T-helper 17 cell (primary cell): ENCODE measurements at regions not wholly inside any gene's neighbourhood (a gene's known extent, or its start where the extent isn't known, plus 50 kb on each side); places are given as distances from the start of the nearest gene placed in this dataset.

ENCODE experiments used
- ATAC-seq: fragments of 150-1000 bp; cut with Tn5 transposase; 2 replicates; pipeline ENCODE4 v1.10.0; 2021; ENCODE audit warnings: mild to moderate bottlenecking, moderate library complexity
- DNase-seq, 3 donors: peaks; one replicate each; pipeline versions ENCODE4 v3.0.0 to v3.0.0-alpha.2; 2020 to 2021
- H3K9me3 ChIP-seq: one replicate; pipeline ENCODE4 v1.7.0; 2013; ENCODE audit warnings: low read length, mild to moderate bottlenecking; ENCODE audit not compliant: control insufficient read depth, poor library complexity, severe bottlenecking
- H3K27ac Mint-ChIP-seq: one replicate; pipeline ENCODE4 v1.8.0; 2022; ENCODE audit warnings: mild to moderate bottlenecking, moderate library complexity, mixed read lengths
- H3K27me3 Mint-ChIP-seq: one replicate; pipeline ENCODE4 v1.8.0; 2022; ENCODE audit warnings: mixed read lengths
- H3K36me3 Mint-ChIP-seq: one replicate; pipeline ENCODE4 v1.8.0; 2022; ENCODE audit warnings: low read depth, mixed read lengths
- H3K4me1 Mint-ChIP-seq: one replicate; pipeline ENCODE4 v1.8.0; 2022; ENCODE audit warnings: mild to moderate bottlenecking, mixed read lengths
- H3K4me3 Mint-ChIP-seq: one replicate; pipeline ENCODE4 v1.8.0; 2022; ENCODE audit warnings: mild to moderate bottlenecking, moderate library complexity, mixed read lengths

- H3K4me3 Mint-ChIP-seq = no peak overlapping the region
- DNase-seq = no peak
Observed at GRCh38 chr11:88448131-88448670, 110.7 kb upstream of the CTSC start.

GRCh38 chr11:88447281-88447680 is 109.7 kb upstream of the CTSC start:
- H3K9me3 ChIP-seq = no peaks in the 10 kb centered on the region
- Mint-ChIP-seq H3K27me3 (peaks cover 5% of the 10 kb centered on the region), H3K4me1 (no peaks in the 10 kb centered on the region), H3K4me3 (no peak overlapping the region), H3K36me3 (peaks cover under 1% of the 10 kb centered on the region), H3K27ac (no peak overlapping the region)
- DNase-seq (no peak), ATAC-seq (no peak)

More at GRCh38 chr11:88448131-88448670, 110.7 kb upstream of the CTSC start:
- Mint-ChIP-seq H3K27me3 (peaks cover 5% of the 10 kb centered on the region), H3K36me3 (no peaks in the 10 kb centered on the region), H3K4me1 (no peaks in the 10 kb centered on the region), H3K27ac (no peak overlapping the region)
- no peak for ATAC-seq
- H3K9me3 ChIP-seq = no peaks in the 10 kb centered on the region

DNA sequence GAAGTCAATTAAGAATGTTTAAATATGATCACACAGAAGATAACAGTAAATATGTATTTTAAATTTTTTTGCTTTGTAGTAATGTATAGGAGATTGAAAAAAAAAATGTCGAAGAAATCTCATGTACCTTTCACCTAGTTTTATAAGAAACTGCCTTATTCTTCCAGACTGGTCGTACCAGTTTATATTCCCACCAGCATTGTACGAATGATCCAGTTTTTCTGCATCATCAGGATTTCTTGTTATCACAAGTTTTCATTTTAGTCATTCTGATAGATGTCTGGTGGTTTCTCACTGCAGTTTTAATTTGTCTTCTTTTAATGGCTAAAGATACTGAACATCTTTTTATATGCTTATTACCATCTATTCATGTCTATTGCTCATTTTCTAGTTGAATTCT is 101.8 kb upstream of the CTSC start:
- Mint-ChIP-seq H3K27me3 (no peaks in the 10 kb centered on the region), H3K4me3 (no peak overlapping the region), H3K36me3 (peaks cover 2% of the 10 kb centered on the region), H3K4me1 (peaks cover 3% of the 10 kb centered on the region), H3K27ac (no peak overlapping the region)
- H3K9me3 ChIP-seq = no peaks in the 10 kb centered on the region
- ATAC-seq = no peak
- no peak for DNase-seq

DNA sequence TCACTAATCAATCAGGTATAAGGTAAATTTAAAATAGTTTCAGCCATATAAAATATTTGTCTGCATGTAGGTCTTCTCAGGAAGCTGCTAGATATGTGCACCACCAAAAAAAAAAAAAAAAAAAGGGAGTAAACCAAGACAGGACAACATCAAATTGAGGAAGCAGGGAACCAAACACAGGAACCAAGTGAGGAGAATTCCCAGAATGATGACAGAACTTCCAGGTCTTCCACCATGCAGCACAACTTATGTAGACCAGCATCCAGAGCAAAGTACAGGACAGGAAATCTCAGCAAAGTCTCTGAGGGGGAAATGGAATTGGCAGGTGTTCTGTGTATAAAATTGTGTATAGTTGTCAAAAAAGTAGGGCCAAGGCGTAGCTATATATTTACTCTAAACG is 101.2 kb upstream of the CTSC start:
- DNase-seq (no peak), ATAC-seq (no peak)
- no peaks in the 10 kb centered on the region for H3K27me3 Mint-ChIP-seq
- H3K9me3 ChIP-seq = no peaks in the 10 kb centered on the region
- peaks cover 2% of the 10 kb centered on the region for H3K36me3 Mint-ChIP-seq
- H3K4me1 Mint-ChIP-seq = peaks cover 6% of the 10 kb centered on the region
- no peak overlapping the region for H3K27ac Mint-ChIP-seq
- no peak overlapping the region for H3K4me3 Mint-ChIP-seq

DNA sequence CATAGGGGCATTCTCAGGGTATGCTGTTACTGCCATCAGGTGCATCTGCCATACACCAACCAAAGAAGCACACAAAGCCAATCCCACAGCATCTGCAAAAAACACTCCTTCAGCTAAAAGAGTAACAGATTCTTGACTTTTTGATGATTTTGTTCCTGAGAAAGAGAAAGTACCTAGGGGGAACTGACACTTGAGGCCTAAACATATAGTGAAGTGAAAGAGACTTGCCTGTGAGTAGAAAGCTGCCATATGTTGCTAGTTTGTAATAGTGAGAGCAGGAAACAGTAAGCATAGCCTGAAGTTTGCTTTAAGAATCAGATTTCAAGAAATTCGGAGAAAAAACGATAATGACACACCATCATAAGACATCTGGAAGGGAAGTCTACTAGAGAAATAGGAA is 97.9 kb upstream of the CTSC start:
- Mint-ChIP-seq H3K36me3 (no peaks in the 10 kb centered on the region), H3K27me3 (no peaks in the 10 kb centered on the region), H3K27ac (no peak overlapping the region), H3K4me3 (no peak overlapping the region), H3K4me1 (peaks cover 6% of the 10 kb centered on the region)
- DNase-seq (no peak), ATAC-seq (no peak)
- H3K9me3 ChIP-seq = no peaks in the 10 kb centered on the region

- Mint-ChIP-seq H3K4me3 (no peak overlapping the region), H3K27ac (no peak overlapping the region), H3K27me3 (no peaks in the 10 kb centered on the region), H3K36me3 (no peaks in the 10 kb centered on the region), H3K4me1 (peaks cover 6% of the 10 kb centered on the region)
- ATAC-seq = no peak
- no peak for DNase-seq
- H3K9me3 ChIP-seq = no peaks in the 10 kb centered on the region
Observed at GRCh38 chr11:88434333-88434976, 96.9 kb upstream of the CTSC start.

DNA sequence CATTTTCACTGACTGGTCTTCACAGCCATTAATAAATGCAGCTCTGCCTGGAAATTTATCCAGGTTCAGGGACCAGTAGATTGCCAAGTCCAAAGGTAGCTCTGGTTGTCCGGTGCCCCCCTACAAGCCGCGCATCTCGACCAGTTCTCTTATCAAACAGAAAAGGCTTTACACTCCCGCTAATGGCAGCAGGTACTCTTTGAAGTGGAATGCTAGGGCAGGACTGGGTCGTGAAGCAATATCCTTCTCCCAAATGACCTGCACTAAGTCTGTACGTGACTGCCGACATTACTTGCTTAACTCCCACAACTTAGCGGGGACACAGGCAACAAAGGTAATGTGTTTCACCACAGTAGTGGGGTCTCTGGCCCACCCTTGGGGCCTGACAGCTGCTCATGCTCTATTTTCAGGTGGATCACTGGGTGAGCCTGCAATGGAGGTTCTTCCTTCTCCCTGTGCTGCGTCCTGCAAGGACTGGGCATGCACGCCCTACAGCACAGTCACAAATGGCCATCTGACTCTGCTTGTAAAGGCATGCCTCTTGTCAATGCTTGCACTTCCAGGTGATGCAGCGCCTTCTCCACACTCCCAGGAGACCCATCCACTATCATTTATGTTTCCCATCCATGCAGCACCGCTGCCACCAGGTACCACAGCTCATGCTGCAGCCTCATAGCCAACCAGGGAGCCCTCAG is 96.1 kb upstream of the CTSC start:
- peaks cover 4% of the 10 kb centered on the region for H3K4me1 Mint-ChIP-seq
- no peaks in the 10 kb centered on the region for H3K9me3 ChIP-seq
- H3K36me3 Mint-ChIP-seq = no peaks in the 10 kb centered on the region
- no peaks in the 10 kb centered on the region for H3K27me3 Mint-ChIP-seq
- DNase-seq (no peak), ATAC-seq (no peak)
- H3K4me3 Mint-ChIP-seq = no peak overlapping the region
- H3K27ac Mint-ChIP-seq = no peak overlapping the region

GRCh38 chr11:88431675-88432341 is 94.3 kb upstream of the CTSC start:
- H3K4me1 Mint-ChIP-seq = peaks cover 3% of the 10 kb centered on the region
- H3K9me3 ChIP-seq = no peaks in the 10 kb centered on the region

DNA sequence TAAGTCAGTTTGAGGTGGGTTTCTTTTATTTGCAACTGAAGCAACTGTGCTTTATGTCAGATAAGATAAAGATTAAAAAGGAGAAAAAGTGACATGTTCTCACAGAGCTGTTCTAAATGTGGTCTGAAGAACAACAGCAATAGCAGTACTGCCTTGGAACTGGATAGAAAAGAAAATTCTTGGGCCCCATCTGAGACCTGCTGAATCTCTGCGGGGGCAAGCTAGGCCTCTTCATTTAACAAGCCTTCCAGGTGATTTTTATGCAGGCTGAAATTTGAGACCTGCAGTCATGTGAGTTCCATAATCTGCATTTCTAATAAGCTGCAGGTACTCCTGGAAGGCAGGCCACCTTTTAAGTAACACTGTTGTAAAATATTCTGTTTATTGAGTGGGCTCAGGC is 91.4 kb upstream of the CTSC start:
- peaks cover 5% of the 10 kb centered on the region for H3K4me1 Mint-ChIP-seq
- H3K36me3 Mint-ChIP-seq = no peaks in the 10 kb centered on the region
- H3K27me3 Mint-ChIP-seq = no peaks in the 10 kb centered on the region
- H3K27ac Mint-ChIP-seq = no peak overlapping the region
- ATAC-seq (no peak), DNase-seq (no peak)
- no peak overlapping the region for H3K4me3 Mint-ChIP-seq
- H3K9me3 ChIP-seq = no peaks in the 10 kb centered on the region

More at GRCh38 chr11:88431675-88432341, 94.3 kb upstream of the CTSC start:
- no peak overlapping the region for H3K27ac Mint-ChIP-seq
- no peaks in the 10 kb centered on the region for H3K36me3 Mint-ChIP-seq
- no peak overlapping the region for H3K4me3 Mint-ChIP-seq
- no peaks in the 10 kb centered on the region for H3K27me3 Mint-ChIP-seq
- ATAC-seq (no peak), DNase-seq (no peak)

- DNase-seq (no peak), ATAC-seq (no peak)
- Mint-ChIP-seq H3K4me3 (no peak overlapping the region), H3K27ac (no peak overlapping the region), H3K27me3 (no peaks in the 10 kb centered on the region), H3K36me3 (no peaks in the 10 kb centered on the region), H3K4me1 (peaks cover 3% of the 10 kb centered on the region)
- no peaks in the 10 kb centered on the region for H3K9me3 ChIP-seq
Observed at GRCh38 chr11:88427719-88428118, 90.2 kb upstream of the CTSC start.

DNA sequence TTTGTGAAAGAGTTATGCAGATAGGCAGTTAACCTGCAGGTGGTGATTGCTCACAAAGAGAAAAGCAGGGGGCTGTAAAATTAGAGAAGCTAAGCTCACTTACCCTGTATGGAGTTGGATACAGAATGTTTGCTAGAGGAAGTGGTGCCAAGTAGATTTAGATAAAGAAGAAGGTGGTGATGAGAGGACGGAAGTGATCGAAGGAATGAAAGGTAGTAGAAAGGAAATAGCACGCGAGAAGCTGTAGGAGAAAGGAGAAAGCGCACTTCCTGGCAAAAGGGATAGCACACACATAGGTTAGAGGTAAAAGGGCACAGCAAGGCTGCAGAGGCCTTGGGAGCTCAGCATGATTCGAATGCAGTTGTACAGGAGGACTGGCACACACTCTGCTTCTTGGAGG is 87.3 kb upstream of the CTSC start:
- ATAC-seq (no peak), DNase-seq (no peak)
- Mint-ChIP-seq H3K27me3 (no peaks in the 10 kb centered on the region), H3K36me3 (no peaks in the 10 kb centered on the region), H3K27ac (no peak overlapping the region), H3K4me3 (peak overlapping the region; percentile 0), H3K4me1 (peaks cover 26% of the 10 kb centered on the region)
- no peaks in the 10 kb centered on the region for H3K9me3 ChIP-seq

GRCh38 chr11:88421530-88421929 is 84.0 kb upstream of the CTSC start:
- no peak overlapping the region for H3K4me3 Mint-ChIP-seq
- H3K27me3 Mint-ChIP-seq = no peaks in the 10 kb centered on the region
- ATAC-seq (no peak), DNase-seq (no peak)
- H3K36me3 Mint-ChIP-seq = no peaks in the 10 kb centered on the region
- no peaks in the 10 kb centered on the region for H3K9me3 ChIP-seq
- peak overlapping the region; percentile 94 for H3K27ac Mint-ChIP-seq
- H3K4me1 Mint-ChIP-seq = peaks cover 29% of the 10 kb centered on the region

- no peak for ATAC-seq
- H3K36me3 Mint-ChIP-seq = no peaks in the 10 kb centered on the region
- peaks cover 38% of the 10 kb centered on the region for H3K4me1 Mint-ChIP-seq
- peak overlapping the region; percentile 22 for H3K27ac Mint-ChIP-seq
- H3K4me3 Mint-ChIP-seq = no peak overlapping the region
- H3K27me3 Mint-ChIP-seq = no peaks in the 10 kb centered on the region
- no peak for DNase-seq
- no peaks in the 10 kb centered on the region for H3K9me3 ChIP-seq
Observed at GRCh38 chr11:88420165-88420791, 82.7 kb upstream of the CTSC start.
